HepG2 (cell line): ENCODE measurements at regions not wholly inside any gene's neighbourhood (a gene's known extent, or its start where the extent isn't known, plus 50 kb on each side); places are given as distances from the start of the nearest gene placed in this dataset.

Source experiments
- DR1 ChIP-seq: sonication (generic); formaldehyde crosslinking; IDR thresholded peaks from 2 replicates; pipeline ENCODE4 v1.8.0; 2021; ENCODE audit warnings: mild to moderate bottlenecking, missing genetic modification reagents, inconsistent platforms
- EZH2 ChIP-seq: conservative IDR thresholded peaks from 2 replicates; pipeline ENCODE4 v1.6.1; 2012; ENCODE audit warnings: mild to moderate bottlenecking, low read depth, low read length, moderate library complexity
- HDAC6 ChIP-seq: fragments of 200-600 bp; sonication (generic); IDR thresholded peaks from 2 replicates; pipeline ENCODE4 v1.7.0; 2017; ENCODE audit warnings: mild to moderate bottlenecking, antibody characterized with exemption, low read length, low read depth
- MXI1 ChIP-seq: IDR thresholded peaks from 3 replicates; pipeline ENCODE4 v1.6.1; 2012; ENCODE audit warnings: low read depth, low read length, inconsistent platforms, borderline replicate concordance
- NR1H2 ChIP-seq: sonication (generic); formaldehyde crosslinking; IDR thresholded peaks from 2 replicates; pipeline ENCODE4 v1.8.1; 2022; ENCODE audit warnings: low read depth, missing genetic modification reagents, borderline replicate concordance
- PRDM4 ChIP-seq: sonication (generic); formaldehyde crosslinking; IDR thresholded peaks from 2 replicates; pipeline ENCODE4 v1.9.0; 2021; ENCODE audit warnings: missing genetic modification reagents, borderline replicate concordance
- RBFOX2 ChIP-seq: fragments of 200-400 bp; formaldehyde crosslinking; IDR thresholded peaks from 2 replicates; pipeline ENCODE4 v1.6.1; 2017; ENCODE audit warnings: low read depth, mild to moderate bottlenecking, low read length
- REST ChIP-seq, 2 experiments: IDR thresholded peaks; 2 replicates each; pipeline ENCODE4 v1.6.1; 2011 to 2012; ENCODE audit warnings: low read length in 2 of 2, borderline replicate concordance in 1 of 2, low read depth in 1 of 2, mild to moderate bottlenecking in 1 of 2, moderate library complexity in 1 of 2
- ZKSCAN5 ChIP-seq: sonication (generic); formaldehyde crosslinking; IDR thresholded peaks from 2 replicates; pipeline ENCODE4 v1.5.1; 2020; ENCODE audit warnings: mild to moderate bottlenecking, missing genetic modification reagents
- ZNF34 ChIP-seq: sonication (generic); formaldehyde crosslinking; IDR thresholded peaks from 2 replicates; pipeline ENCODE4 v1.4.0; 2020; ENCODE audit warnings: mild to moderate bottlenecking, missing genetic modification reagents, borderline replicate concordance
- ZNF770 ChIP-seq: sonication (generic); formaldehyde crosslinking; IDR thresholded peaks from 2 replicates; pipeline ENCODE4 v1.5.0; 2020; ENCODE audit warnings: mild to moderate bottlenecking, missing genetic modification reagents

- TF ChIP-seq DR1 (CRISPR knock-in tag): no peak
- no peak for TF ChIP-seq ZKSCAN5 (CRISPR knock-in tag)
- TF ChIP-seq NR1H2 (CRISPR knock-in tag): no peak
- no peak for TF ChIP-seq MXI1
- no peak for TF ChIP-seq REST (IDR thresholded peaks at IDR 0.05; ENCODE audit: borderline replicate concordance in 1 of 2, low read depth in 1 of 2, low read length in 2 of 2)
- no peak for TF ChIP-seq RBFOX2
- no peak for TF ChIP-seq HDAC6
- no peak for TF ChIP-seq EZH2
- TF ChIP-seq ZNF34: no peak
- TF ChIP-seq PRDM4 (CRISPR knock-in tag): no peak
- TF ChIP-seq ZNF770 (CRISPR knock-in tag): no peak
These were observed 270.9 kb upstream of the NSMCE3 start for GRCh38 chr15:29540479-29540878.
